Motor neuron (in vitro differentiated cells): ENCODE measurements at regions not wholly inside any gene's neighbourhood (a gene's known extent, or its start where the extent isn't known, plus 50 kb on each side); places are given as distances from the start of the nearest gene placed in this dataset.
A peak's percentile ranks its signal among the peaks of the same experiment; 100 is the strongest.

Experiments used
- ATAC-seq, 8 experiments: fragments of 200-7000 bp; cut with Tn5 transposase; replicated peaks in 6 of 8; 2 replicates each; pipeline ENCODE4 v1.8.0; 2021; ENCODE audit warnings: mild to moderate bottlenecking in 8 of 8, moderate library complexity in 8 of 8
- H3K27ac ChIP-seq, 2 donors: fragments of 250-450 bp; sonication (Bioruptor Pico); 2 replicates each; pipeline ENCODE4 v1.9.0; 2021; ENCODE audit warnings: antibody characterized with exemption in 2 of 2, mild to moderate bottlenecking in 2 of 2, moderate library complexity in 1 of 2
- H3K4me1 ChIP-seq, 2 donors: fragments of 250-450 bp; sonication (Bioruptor Pico); replicated peaks in 1 of 2; 2 replicates each; pipeline ENCODE4 v1.6.1; 2021; ENCODE audit warnings: antibody characterized with exemption in 2 of 2, mild to moderate bottlenecking in 2 of 2, moderate library complexity in 1 of 2
- H3K4me3 ChIP-seq, 5 donors: fragments of 250-450 bp; sonication (Bioruptor Pico); 2 replicates each; pipeline ENCODE4 v1.9.0; 2021; ENCODE audit warnings: antibody characterized with exemption in 5 of 5, mild to moderate bottlenecking in 5 of 5, moderate library complexity in 4 of 5
- WGBS, 10 experiments: fragments of 450-650 bp; shearing (Covaris generic); methylation state at CpG; one replicate each; pipeline ENCODE4 v1.0.0; 2022; 5-methylcytosine and 5-hydroxymethylcytosine counted together
- in situ Hi-C, 9 experiments: fragments of 400-800 bp; cut with MboI; loops; one replicate each; pipeline ENCODE4 v1.15.0; 2021; ENCODE audit warnings: low sequenced_read_pairs in 9 of 9, low pct_unique_long_range_greater_than_20kb in 2 of 9; ENCODE audit not compliant: unreplicated experiment in 9 of 9

GRCh38 chr20:40294747-40295146, 394.3 kb downstream of the MAFB start:
- in situ Hi-C loops: no loop called here
- no peak for ATAC-seq
- peaks cover 0 to 3% of the 10 kb centered on the region in 2 donors for H3K4me1 ChIP-seq
- WGBS, 10 experiments: 60 to 89% (median 80%) methylated on average over 1 of the region's 1 CpG; no CpG with 5 or more reads in 4 of the 10 experiments
- H3K4me3 ChIP-seq: no peak overlapping the region
- H3K27ac ChIP-seq: no peak overlapping the region

DNA sequence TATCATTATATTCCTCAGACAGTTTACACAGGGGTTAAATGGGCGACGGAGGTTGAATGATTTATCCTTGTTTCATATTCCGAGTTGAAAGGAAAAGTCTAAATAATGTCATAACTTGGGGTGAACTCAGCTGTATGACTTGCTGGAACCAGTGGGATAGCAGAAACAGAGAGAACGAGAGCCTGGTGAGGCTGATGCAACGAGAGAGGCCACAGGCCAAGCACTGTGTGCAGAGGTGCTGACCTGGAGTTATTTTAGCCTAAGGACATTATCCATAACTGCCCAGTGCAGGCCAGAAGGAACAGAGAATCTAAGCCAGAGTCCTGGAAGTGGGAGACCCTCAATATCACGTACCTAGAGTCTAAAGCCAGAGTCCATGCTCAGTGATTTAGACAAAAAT, 394.9 kb downstream of the MAFB start:
- no peak overlapping the region for H3K4me3 ChIP-seq
- in situ Hi-C loops: no loop called here
- 35 to 84% (median 74%) methylated on average over 1 to 6 of the region's 6 CpGs; no CpG with 5 or more reads in 3 of the 10 experiments for WGBS, 10 experiments
- no peak for ATAC-seq
- peaks cover 0 to 3% of the 10 kb centered on the region in 2 donors for H3K4me1 ChIP-seq
- no peak overlapping the region for H3K27ac ChIP-seq

GRCh38 chr20:40293740-40294139, 395.3 kb downstream of the MAFB start:
- in situ Hi-C loops: no loop called here
- Histone ChIP-seq H3K27ac (no peak overlapping the region), H3K4me3 (no peak overlapping the region), H3K4me1 (peaks cover 0 to 3% of the 10 kb centered on the region in 2 donors)
- WGBS, 10 experiments: 14 to 100% (median 42%) methylated on average over 1 of the region's 1 CpG; no CpG with 5 or more reads in 4 of the 10 experiments
- ATAC-seq: no peak

GRCh38 chr20:40291493-40292135, 397.4 kb downstream of the MAFB start:
- H3K4me1 ChIP-seq: peaks cover 0 to 3% of the 10 kb centered on the region in 2 donors
- in situ Hi-C loops: no loop called here
- H3K27ac ChIP-seq: no peak overlapping the region
- no peak for ATAC-seq
- H3K4me3 ChIP-seq: no peak overlapping the region
- WGBS, 10 experiments: 56 to 100% (median 90%) methylated on average over 1 to 2 of the region's 2 CpGs; no CpG with 5 or more reads in 1 of the 10 experiments

DNA sequence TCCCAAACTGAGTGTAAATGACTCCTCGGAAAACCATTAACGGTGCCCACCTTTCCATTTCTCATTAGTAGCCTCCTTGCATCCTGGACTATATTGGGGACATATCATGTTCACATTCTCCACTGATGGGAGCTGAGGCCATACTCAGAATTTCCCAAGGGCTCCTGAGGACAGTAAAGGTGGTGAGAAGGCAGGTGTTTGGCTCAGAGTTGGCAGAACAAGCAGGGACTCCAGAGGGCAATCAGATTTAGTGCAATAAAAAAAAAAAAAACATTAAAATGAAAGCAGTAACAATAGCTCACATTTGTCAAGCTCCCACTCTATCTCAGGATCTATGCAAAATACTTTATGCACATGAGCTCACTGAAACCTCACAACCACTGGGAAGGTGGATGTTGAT, 401.4 kb downstream of the MAFB start:
- 100% methylated on average over 1 to 2 of the region's 2 CpGs; no CpG with 5 or more reads in 4 of the 10 experiments for WGBS, 10 experiments
- H3K4me1 ChIP-seq: no peaks in the 10 kb centered on the region
- in situ Hi-C loops: no loop called here
- no peak overlapping the region for H3K27ac ChIP-seq
- no peak overlapping the region for H3K4me3 ChIP-seq
- peak in 3 of 8 experiments; percentile 18 to 52 (median 31) for ATAC-seq

- H3K27ac ChIP-seq: no peak overlapping the region
- in situ Hi-C loops: no loop called here
- peak in 3 of 8 experiments; percentile 38 to 57 (median 42) for ATAC-seq
- H3K4me1 ChIP-seq: no peaks in the 10 kb centered on the region
- H3K4me3 ChIP-seq: no peak overlapping the region
- 80 to 100% methylated on average over 1 to 3 of the region's 10 CpGs; no CpG with 5 or more reads in 8 of the 10 experiments for WGBS, 10 experiments
These were observed 402.0 kb downstream of the MAFB start for GRCh38 chr20:40286975-40287531.

- in situ Hi-C loops: no loop called here
- no peaks in the 10 kb centered on the region for H3K4me1 ChIP-seq
- WGBS, 10 experiments: 83 to 100% methylated on average over 1 to 2 of the region's 2 CpGs; no CpG with 5 or more reads in 8 of the 10 experiments
- no peak overlapping the region for H3K4me3 ChIP-seq
- H3K27ac ChIP-seq: no peak overlapping the region
- ATAC-seq: no peak
These were observed 404.4 kb downstream of the MAFB start for GRCh38 chr20:40284611-40285010.

DNA sequence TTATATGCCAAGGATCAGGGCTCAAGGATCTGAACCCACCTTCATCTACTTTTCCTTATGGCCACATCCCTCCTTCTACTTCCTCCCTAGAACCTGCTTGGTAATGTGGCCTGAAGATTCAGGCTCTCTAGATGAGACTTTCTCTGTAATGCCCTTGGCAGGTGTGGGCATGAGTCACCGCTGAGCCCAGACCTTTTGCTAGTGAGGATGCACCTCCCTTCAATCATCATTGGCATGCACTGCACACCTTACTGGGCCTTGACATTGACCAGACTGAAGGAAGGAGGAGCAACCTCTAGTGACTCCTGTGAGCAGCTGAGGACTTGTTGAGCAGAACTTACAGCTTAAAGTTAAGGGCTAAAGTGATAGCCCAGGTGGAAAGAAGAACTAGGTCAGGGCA, 405.3 kb downstream of the MAFB start:
- ATAC-seq: no peak
- Histone ChIP-seq H3K4me1 (peaks cover 0 to 7% of the 10 kb centered on the region in 2 donors), H3K27ac (no peak overlapping the region), H3K4me3 (no peak overlapping the region)
- in situ Hi-C loops: no loop called here
- WGBS, 10 experiments: 86 to 100% (median 91%) methylated on average over 1 of the region's 1 CpG; no CpG with 5 or more reads in 7 of the 10 experiments

DNA sequence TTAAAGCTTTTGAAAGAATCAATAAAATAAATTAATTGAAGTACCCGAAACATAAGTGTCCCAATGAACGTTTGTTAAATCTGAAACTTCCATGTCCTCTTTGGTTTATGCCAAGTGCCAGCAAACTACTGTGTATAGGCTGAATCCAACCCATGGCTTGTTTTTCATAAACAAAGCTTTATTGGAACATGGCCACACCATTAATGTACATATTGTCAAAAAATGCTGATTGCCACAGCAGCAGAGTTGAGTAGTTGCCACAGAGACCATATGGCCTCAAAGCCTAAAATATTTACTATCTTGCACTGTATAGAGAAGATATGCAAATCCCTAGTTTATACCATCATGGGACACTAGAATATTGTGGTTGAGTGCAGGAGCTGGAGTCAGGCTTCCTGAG, 406.1 kb downstream of the MAFB start:
- WGBS, 10 experiments: 25 to 100% (median 81%) methylated on average over 1 to 2 of the region's 2 CpGs; no CpG with 5 or more reads in 1 of the 10 experiments
- H3K27ac ChIP-seq: no peak overlapping the region
- in situ Hi-C loops: no loop called here
- no peak overlapping the region for H3K4me3 ChIP-seq
- peak in 2 of 8 experiments; percentile 5 to 50 for ATAC-seq
- peaks cover 0 to 8% of the 10 kb centered on the region in 2 donors for H3K4me1 ChIP-seq

DNA sequence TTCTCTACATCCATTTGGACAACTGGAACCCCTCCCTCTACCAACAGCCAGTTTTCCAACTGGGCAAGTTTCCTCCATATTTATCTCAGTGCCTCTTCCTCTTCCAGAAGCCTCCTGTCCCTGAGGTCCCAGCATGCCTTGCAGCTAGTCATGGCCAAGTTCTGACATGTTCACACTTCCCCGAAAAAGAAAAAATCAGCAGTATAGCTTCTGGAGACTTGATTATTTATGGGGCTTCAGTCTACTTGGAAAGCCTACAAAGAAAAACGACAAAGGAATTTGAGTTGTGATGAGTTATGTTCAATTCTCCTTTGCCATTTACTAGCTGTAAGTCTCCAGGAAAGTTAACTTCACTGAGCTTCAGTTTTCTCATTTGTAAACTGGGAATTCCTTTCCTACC, 406.5 kb downstream of the MAFB start:
- ATAC-seq: no peak
- Histone ChIP-seq H3K4me3 (no peak overlapping the region), H3K27ac (no peak overlapping the region), H3K4me1 (peaks cover 0 to 8% of the 10 kb centered on the region in 2 donors)
- WGBS, 10 experiments: 0 to 95% (median 75%) methylated on average over 1 to 2 of the region's 2 CpGs; no CpG with 5 or more reads in 1 of the 10 experiments
- in situ Hi-C loops: no loop called here

GRCh38 chr20:40280616-40281015, 408.4 kb downstream of the MAFB start:
- Histone ChIP-seq H3K4me1 (peaks cover 5 to 8% of the 10 kb centered on the region in 2 donors), H3K27ac (no peak overlapping the region), H3K4me3 (no peak overlapping the region)
- 80 to 100% (median 90%) methylated on average over 1 to 4 of the region's 4 CpGs; no CpG with 5 or more reads in 4 of the 10 experiments for WGBS, 10 experiments
- ATAC-seq: no peak
- in situ Hi-C loops: no loop called here

GRCh38 chr20:40279390-40279789, 409.6 kb downstream of the MAFB start:
- 0 to 86% (median 38%) methylated on average over 1 of the region's 1 CpG; no CpG with 5 or more reads in 1 of the 10 experiments for WGBS, 10 experiments
- peaks cover 11 to 13% of the 10 kb centered on the region in 2 donors for H3K4me1 ChIP-seq
- peak; percentile 54 to 98 (median 94) for ATAC-seq

DNA sequence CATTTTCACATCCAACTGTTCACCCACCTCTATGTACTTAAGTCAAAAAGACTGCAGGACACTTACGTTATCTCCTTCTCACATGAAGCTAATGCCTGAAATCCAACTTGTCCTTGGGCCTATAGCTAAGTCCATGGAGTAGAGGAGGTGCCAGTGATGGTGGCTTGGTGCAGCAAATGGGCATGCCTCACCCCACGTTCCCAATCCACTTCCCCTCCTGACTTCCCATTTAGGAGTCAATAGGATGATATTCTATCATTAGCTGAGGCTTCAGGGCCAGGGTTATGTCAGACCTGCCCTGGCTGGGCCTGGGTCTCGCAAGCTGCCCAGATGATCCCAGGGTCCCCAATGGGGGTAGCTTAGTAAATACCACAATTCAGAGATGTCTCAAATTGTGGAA, 410.4 kb downstream of the MAFB start:
- H3K4me3 ChIP-seq: no peak overlapping the region
- in situ Hi-C loops: no loop called here
- WGBS, 10 experiments: 40 to 83% (median 58%) methylated on average over 1 to 3 of the region's 3 CpGs; no CpG with 5 or more reads in 4 of the 10 experiments
- peaks cover 11 to 13% of the 10 kb centered on the region in 2 donors for H3K4me1 ChIP-seq
- ATAC-seq: no peak
- no peak overlapping the region for H3K27ac ChIP-seq

More at GRCh38 chr20:40279390-40279789, 409.6 kb downstream of the MAFB start:
- Histone ChIP-seq H3K4me3 (no peak overlapping the region), H3K27ac (no peak overlapping the region)
- in situ Hi-C loops: no loop called here
